ENCODE measurements at regions not wholly inside any gene's neighbourhood (a gene's known extent, or its start where the extent isn't known, plus 50 kb on each side); places are given as distances from the start of the nearest gene placed in this dataset.
"Not testable (repeated sequence)": the region's sequence is repeated elsewhere in the genome, so short reads cannot be mapped to it uniquely, and the experiment has no call there.

GRCh38 chr6:144364782-144365181, 79.6 kb downstream of the UTRN start:
- peak overlapping the region; percentile 10 for H3K4me3 ChIP-seq (ENCODE audit: low read depth, low read length)
- TF ChIP-seq, protein P1, sequence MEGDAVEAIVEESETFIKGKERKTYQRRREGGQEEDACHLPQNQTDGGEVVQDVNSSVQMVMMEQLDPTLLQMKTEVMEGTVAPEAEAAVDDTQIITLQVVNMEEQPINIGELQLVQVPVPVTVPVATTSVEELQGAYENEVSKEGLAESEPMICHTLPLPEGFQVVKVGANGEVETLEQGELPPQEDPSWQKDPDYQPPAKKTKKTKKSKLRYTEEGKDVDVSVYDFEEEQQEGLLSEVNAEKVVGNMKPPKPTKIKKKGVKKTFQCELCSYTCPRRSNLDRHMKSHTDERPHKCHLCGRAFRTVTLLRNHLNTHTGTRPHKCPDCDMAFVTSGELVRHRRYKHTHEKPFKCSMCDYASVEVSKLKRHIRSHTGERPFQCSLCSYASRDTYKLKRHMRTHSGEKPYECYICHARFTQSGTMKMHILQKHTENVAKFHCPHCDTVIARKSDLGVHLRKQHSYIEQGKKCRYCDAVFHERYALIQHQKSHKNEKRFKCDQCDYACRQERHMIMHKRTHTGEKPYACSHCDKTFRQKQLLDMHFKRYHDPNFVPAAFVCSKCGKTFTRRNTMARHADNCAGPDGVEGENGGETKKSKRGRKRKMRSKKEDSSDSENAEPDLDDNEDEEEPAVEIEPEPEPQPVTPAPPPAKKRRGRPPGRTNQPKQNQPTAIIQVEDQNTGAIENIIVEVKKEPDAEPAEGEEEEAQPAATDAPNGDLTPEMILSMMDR (IDR thresholded peaks at IDR 0.05; ENCODE audit: insufficient read depth, low read length): no peak
- DNase-seq (ENCODE audit: low read depth): no peak

DNA sequence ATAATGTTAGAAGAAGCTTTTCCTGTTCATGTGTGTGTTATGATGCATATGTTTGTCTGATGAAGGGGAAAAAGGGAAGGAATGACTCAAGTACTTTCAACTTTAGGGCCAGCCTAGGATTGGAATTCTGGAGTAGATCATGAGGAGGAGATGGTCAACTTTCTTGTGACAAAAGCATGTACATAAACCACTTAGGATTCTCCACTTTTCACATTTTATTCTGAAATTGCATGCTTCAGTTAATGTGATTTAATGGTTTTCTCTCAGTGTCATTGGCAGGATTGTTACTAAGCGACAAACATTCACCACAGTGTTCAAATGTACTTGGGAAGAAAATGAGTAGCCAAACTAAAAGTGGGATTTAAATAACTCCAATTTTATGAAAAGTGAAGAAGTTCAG, 80.1 kb downstream of the UTRN start:
- DNase-seq (ENCODE audit: low read depth): peak; percentile 31
- TF ChIP-seq, protein P1 (IDR thresholded peaks at IDR 0.05; ENCODE audit: insufficient read depth, low read length): no peak
- no peak overlapping the region for H3K4me3 ChIP-seq (ENCODE audit: low read depth, low read length)

DNA sequence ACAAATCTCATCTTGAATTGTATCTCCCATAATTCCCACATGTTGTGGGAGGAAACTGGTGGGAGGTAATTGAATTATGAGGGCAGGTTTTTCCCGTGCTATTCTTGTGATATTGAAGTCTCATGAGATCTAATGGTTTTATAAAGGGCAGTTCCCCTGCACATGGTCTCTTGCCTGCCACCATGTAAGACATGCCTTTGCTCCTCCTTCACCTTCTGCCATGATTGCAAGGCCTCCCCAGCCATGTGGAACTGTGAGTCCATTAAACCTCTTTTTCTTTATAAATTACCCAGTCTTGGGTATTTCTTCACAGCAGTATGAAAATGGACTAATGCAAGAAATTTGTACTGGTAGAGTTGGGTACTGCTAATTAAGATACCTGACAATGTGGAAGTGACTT, 84.6 kb downstream of the UTRN start:
- DNase-seq (ENCODE audit: low read depth): not testable (repeated sequence)

GRCh38 chr6:144372116-144372515, 87.0 kb downstream of the UTRN start:
- TF ChIP-seq, protein P1 (IDR thresholded peaks at IDR 0.05; ENCODE audit: insufficient read depth, low read length): no peak
- DNase-seq (ENCODE audit: low read depth): no peak
- H3K4me3 ChIP-seq (ENCODE audit: low read depth, low read length): no peak overlapping the region

More for the DNA sequence above, 84.6 kb downstream of the UTRN start:
- not testable (repeated sequence) for H3K4me3 ChIP-seq (ENCODE audit: low read depth, low read length)

DNA sequence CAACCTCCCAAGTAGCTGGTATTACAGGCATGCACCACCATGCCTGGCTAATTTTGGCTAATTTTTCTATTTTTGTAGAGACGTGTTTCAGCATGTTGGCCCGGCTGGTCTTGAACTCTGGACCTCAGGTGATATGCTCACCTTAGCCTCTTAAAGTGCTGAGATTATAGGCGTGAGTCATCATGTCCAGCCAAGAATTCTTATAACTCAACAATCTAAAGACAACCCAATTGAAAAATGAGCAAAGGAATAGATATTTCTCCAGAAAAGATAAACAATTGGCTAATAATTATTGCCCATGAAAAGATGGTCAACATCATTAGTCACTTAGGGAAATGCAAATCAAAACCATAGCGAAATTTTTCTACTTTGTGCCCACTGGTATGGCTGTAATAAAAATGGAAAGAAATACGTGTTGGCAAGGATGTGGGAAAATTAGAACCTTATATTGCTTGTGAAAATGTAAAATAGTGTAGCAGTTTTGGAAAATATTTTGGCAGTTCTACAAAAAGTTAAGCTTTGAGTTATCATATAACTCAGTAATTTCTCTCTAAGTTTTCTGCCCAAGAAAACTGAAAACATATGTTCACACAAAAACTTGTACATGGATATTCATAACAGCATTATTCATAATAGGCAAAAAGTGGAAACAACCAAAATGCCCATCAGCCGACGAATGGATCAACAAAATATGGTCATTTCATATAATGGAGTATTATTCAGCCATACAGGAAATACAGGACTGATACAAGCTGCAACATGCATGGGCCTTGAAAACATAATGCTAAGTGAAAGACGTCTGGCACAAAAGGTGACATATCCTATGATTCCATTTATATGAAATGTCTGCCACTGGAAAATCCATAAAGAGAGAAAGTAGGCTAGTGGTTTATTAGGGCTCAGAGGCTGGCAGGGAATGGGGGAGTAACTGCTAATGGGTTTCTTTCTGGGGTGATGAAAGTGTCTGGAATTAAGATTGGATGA, 87.8 kb downstream of the UTRN start:
- TF ChIP-seq, protein P1 (IDR thresholded peaks at IDR 0.05; ENCODE audit: insufficient read depth, low read length): no peak
- H3K4me3 ChIP-seq (ENCODE audit: low read depth, low read length): no peak overlapping the region
- DNase-seq (ENCODE audit: low read depth): no peak

- DNase-seq (ENCODE audit: low read depth); H3K4me3 ChIP-seq (ENCODE audit: low read depth, low read length): not testable (repeated sequence)
These were observed 89.4 kb downstream of the UTRN start for GRCh38 chr6:144374525-144374924.

- H3K4me3 ChIP-seq (ENCODE audit: low read depth, low read length): peak overlapping the region; percentile 9
- TF ChIP-seq, protein P1 (IDR thresholded peaks at IDR 0.05; ENCODE audit: insufficient read depth, low read length): no peak
- DNase-seq (ENCODE audit: low read depth): peak; percentile 66
These were observed 92.6 kb downstream of the UTRN start for GRCh38 chr6:144377586-144378210.

Data from fibroblast of the aortic adventitia (primary cell).